Smooth muscle cell (in vitro differentiated cells): ENCODE measurements at regions not wholly inside any gene's neighbourhood (a gene's known extent, or its start where the extent isn't known, plus 50 kb on each side); places are given as distances from the start of the nearest gene placed in this dataset.

Experiments used
- DNase-seq: peaks from one replicate; lab custom pipeline; 2025; ENCODE audit not compliant: unreplicated experiment; lab: John Stamatoyannopoulos, UW
- H2AFZ ChIP-seq: fragments of 200-600 bp; sonication (generic); 2 replicates; pipeline ENCODE4 v1.6.0; 2016; ENCODE audit warnings: antibody characterized with exemption, low read depth, mild to moderate bottlenecking
- H3F3A ChIP-seq: fragments of 200-600 bp; sonication (generic); 2 replicates; pipeline ENCODE4 v1.6.0; 2017; ENCODE audit warnings: antibody characterized with exemption, low read depth
- H3K27ac ChIP-seq: fragments of 200-600 bp; sonication (generic); 2 replicates; pipeline ENCODE4 v1.5.1; 2016; ENCODE audit warnings: low read depth, mild to moderate bottlenecking
- H3K27me3 ChIP-seq: fragments of 200-600 bp; sonication (generic); 2 replicates; pipeline ENCODE4 v1.6.1; 2016; ENCODE audit warnings: low read depth, mild to moderate bottlenecking
- H3K36me3 ChIP-seq: fragments of 200-600 bp; sonication (generic); 2 replicates; pipeline ENCODE4 v1.5.1; 2016; ENCODE audit warnings: low read depth
- H3K4me1 ChIP-seq: fragments of 200-600 bp; sonication (generic); 2 replicates; pipeline ENCODE4 v1.5.1; 2016; ENCODE audit warnings: low read depth
- H3K4me2 ChIP-seq: fragments of 200-600 bp; sonication (generic); 2 replicates; pipeline ENCODE4 v1.6.0; 2016; ENCODE audit warnings: mild to moderate bottlenecking
- H3K4me3 ChIP-seq: fragments of 200-600 bp; sonication (generic); 2 replicates; pipeline ENCODE4 v1.5.1; 2016; ENCODE audit warnings: mild to moderate bottlenecking
- H3K79me2 ChIP-seq: fragments of 200-600 bp; sonication (generic); 2 replicates; pipeline ENCODE4 v1.6.0; 2016; ENCODE audit warnings: low read depth, mild to moderate bottlenecking
- H3K9ac ChIP-seq: fragments of 200-600 bp; sonication (generic); 2 replicates; pipeline ENCODE4 v1.6.0; 2016; ENCODE audit warnings: low read depth
- H3K9me3 ChIP-seq: fragments of 200-600 bp; sonication (generic); replicated peaks from 2 replicates; pipeline ENCODE4 v1.5.1; 2016; ENCODE audit warnings: low read depth
- H4K20me1 ChIP-seq: fragments of 200-600 bp; sonication (generic); 2 replicates; pipeline ENCODE4 v1.6.0; 2016; ENCODE audit warnings: low read depth
- WGBS: methylation state at CpG from one replicate; pipeline ENCODE4 v1.1.7; 2016; ENCODE audit warnings: low lambda C conversion rate; 5-methylcytosine and 5-hydroxymethylcytosine counted together
- TF ChIP-seq, protein P1 (sequence below): fragments of 200-600 bp; sonication (generic); IDR thresholded peaks from 2 replicates; pipeline ENCODE4 v1.5.1; 2017; ENCODE audit warnings: borderline replicate concordance, mild to moderate bottlenecking, antibody characterized with exemption; ENCODE audit not compliant: insufficient read depth, poor library complexity, severe bottlenecking

DNA sequence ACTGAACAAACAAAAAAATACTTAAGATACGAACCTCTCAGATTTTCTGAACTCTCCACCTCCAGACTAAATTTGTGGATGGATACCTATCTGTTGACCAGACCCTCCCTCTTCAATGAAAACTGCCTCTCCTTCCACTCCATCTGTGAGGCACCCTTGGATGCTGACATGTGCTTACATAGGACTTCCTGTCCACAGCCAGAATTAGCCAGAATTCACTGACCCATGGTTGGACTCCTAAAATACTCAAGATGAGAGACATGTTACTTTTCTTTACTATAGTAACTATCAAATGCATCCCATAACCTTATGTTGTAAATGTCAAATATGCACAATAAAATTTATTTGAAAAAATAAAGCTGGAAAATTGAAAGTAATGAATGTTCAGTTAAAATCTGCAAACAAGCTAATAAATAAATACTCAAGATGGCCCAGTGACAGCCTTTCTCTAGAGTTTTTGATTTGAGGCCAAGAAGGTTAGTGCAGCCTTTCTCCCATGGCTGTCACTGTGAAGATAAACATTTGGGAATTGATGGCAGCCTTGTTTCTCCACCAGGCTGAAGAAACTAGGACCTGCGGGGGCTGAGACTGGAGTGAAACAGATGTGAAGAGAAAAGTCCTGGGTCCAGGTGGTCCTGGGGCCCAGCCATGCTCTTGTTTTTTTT, 287.0 kb downstream of the ZEB1 start:
- 91% methylated on average over 2 of the region's 2 CpGs for WGBS
- no peak overlapping the region for H3K27ac ChIP-seq
- H3F3A ChIP-seq, result no peaks in the 10 kb centered on the region
- TF ChIP-seq, protein P1, sequence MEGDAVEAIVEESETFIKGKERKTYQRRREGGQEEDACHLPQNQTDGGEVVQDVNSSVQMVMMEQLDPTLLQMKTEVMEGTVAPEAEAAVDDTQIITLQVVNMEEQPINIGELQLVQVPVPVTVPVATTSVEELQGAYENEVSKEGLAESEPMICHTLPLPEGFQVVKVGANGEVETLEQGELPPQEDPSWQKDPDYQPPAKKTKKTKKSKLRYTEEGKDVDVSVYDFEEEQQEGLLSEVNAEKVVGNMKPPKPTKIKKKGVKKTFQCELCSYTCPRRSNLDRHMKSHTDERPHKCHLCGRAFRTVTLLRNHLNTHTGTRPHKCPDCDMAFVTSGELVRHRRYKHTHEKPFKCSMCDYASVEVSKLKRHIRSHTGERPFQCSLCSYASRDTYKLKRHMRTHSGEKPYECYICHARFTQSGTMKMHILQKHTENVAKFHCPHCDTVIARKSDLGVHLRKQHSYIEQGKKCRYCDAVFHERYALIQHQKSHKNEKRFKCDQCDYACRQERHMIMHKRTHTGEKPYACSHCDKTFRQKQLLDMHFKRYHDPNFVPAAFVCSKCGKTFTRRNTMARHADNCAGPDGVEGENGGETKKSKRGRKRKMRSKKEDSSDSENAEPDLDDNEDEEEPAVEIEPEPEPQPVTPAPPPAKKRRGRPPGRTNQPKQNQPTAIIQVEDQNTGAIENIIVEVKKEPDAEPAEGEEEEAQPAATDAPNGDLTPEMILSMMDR, result no peak
- H3K79me2 ChIP-seq, result no peaks in the 10 kb centered on the region
- H3K27me3 ChIP-seq, result no peaks in the 10 kb centered on the region
- H2AFZ ChIP-seq, result no peak overlapping the region
- DNase-seq, result no peak
- H3K9me3 ChIP-seq, result no peaks in the 10 kb centered on the region
- H3K4me1 ChIP-seq, result no peaks in the 10 kb centered on the region
- no peaks in the 10 kb centered on the region for H3K36me3 ChIP-seq
- no peak overlapping the region for H3K4me3 ChIP-seq
- no peaks in the 10 kb centered on the region for H4K20me1 ChIP-seq
- H3K4me2 ChIP-seq, result no peak overlapping the region
- no peak overlapping the region for H3K9ac ChIP-seq

DNA sequence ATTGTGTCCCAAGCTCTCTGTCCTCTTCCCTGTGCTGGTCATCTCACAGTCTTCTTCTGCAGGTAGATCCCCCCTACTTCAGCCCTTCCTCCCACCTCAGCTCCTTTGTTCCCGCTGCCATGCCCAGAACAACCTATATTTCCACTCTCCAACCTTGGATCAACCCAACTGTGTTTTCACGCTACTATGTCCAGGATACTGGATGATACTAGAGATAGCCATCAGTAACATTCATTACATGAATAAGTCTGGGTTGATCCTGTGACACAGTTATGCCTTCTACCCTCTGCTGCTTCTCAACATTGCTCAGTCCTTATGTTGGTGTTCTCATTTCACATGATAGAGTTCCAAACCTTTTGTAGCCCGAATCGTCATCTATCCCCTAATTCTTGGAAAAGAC, 286.4 kb downstream of the ZEB1 start:
- Histone ChIP-seq H3K36me3 (no peaks in the 10 kb centered on the region), H3K27ac (no peak overlapping the region), H3K79me2 (no peaks in the 10 kb centered on the region), H3K4me3 (no peak overlapping the region), H3K9ac (no peak overlapping the region), H2AFZ (no peak overlapping the region), H4K20me1 (no peaks in the 10 kb centered on the region), H3K4me1 (no peaks in the 10 kb centered on the region), H3K9me3 (no peaks in the 10 kb centered on the region), H3F3A (no peaks in the 10 kb centered on the region), H3K4me2 (no peak overlapping the region), H3K27me3 (no peaks in the 10 kb centered on the region)
- 98% methylated on average over 4 of the region's 4 CpGs for WGBS
- no peak for DNase-seq
- TF ChIP-seq, protein P1, result no peak

DNA sequence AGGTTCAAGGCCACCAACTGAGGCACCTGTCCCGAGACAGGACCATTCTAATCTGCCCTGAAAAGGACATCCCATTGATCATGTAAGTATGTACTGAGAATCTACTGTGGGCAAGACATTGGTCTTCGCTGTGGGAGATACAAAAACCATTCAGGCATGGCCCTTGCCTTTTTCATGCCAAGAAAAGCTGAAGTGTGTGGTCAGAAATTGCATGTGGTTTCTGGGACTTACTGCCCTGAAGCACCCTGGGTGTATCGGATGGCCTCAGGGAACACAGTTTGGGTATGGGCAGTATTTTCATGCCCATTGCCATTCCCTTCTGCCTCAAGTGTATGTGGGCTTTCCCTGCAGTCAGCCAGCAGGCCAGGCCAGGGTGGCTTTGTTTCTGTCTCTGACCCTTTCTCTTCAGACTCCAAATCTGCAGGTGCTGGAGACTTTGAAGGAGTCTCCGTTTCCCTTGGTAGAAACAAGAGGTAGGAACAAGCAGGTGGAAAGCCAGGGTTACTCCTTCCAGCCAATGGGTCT, 285.7 kb downstream of the ZEB1 start:
- TF ChIP-seq, protein P1, result no peak
- no peaks in the 10 kb centered on the region for H3K36me3 ChIP-seq
- H3K79me2 ChIP-seq, result no peaks in the 10 kb centered on the region
- no peaks in the 10 kb centered on the region for H3K4me1 ChIP-seq
- no peak overlapping the region for H3K4me2 ChIP-seq
- DNase-seq, result no peak
- H3K27me3 ChIP-seq, result no peaks in the 10 kb centered on the region
- no peak overlapping the region for H3K9ac ChIP-seq
- no peaks in the 10 kb centered on the region for H3K9me3 ChIP-seq
- H3K27ac ChIP-seq, result no peak overlapping the region
- no peaks in the 10 kb centered on the region for H4K20me1 ChIP-seq
- H3K4me3 ChIP-seq, result no peak overlapping the region
- no peak overlapping the region for H2AFZ ChIP-seq
- WGBS, result 97% methylated on average over 4 of the region's 4 CpGs
- no peaks in the 10 kb centered on the region for H3F3A ChIP-seq

DNA sequence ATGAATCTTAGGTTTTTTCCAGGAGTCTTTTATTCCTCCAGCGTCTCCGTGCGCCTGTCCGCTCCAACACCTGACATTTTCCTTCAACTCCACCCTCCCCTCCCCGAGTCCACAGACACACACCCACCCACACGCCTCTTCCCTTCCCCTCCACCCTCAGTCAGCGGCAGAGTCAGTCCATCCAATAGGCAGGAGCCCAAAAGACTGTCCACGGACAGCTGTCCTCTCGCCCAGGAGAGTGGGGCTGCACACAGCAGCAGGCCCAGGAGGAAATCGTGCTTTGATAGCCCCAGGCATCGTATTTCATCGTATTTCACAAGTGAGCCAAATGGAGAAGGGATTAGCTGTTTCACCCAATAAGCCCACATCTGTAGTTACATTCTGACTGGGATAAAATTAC, 285.1 kb downstream of the ZEB1 start:
- H3K27ac ChIP-seq, result no peak overlapping the region
- no peaks in the 10 kb centered on the region for H4K20me1 ChIP-seq
- no peaks in the 10 kb centered on the region for H3F3A ChIP-seq
- H3K27me3 ChIP-seq, result no peaks in the 10 kb centered on the region
- no peaks in the 10 kb centered on the region for H3K9me3 ChIP-seq
- peak overlapping the region; percentile 86 for H3K4me3 ChIP-seq
- peak overlapping the region; percentile 99 for H3K4me2 ChIP-seq
- H3K36me3 ChIP-seq, result no peaks in the 10 kb centered on the region
- H2AFZ ChIP-seq, result no peak overlapping the region
- H3K9ac ChIP-seq, result no peak overlapping the region
- H3K79me2 ChIP-seq, result no peaks in the 10 kb centered on the region
- DNase-seq, result no peak
- TF ChIP-seq, protein P1, result no peak
- no peaks in the 10 kb centered on the region for H3K4me1 ChIP-seq
- WGBS, result 76% methylated on average over 12 of the region's 12 CpGs
